ENCODE measurements at regions not wholly inside any gene's neighbourhood (a gene's known extent, or its start where the extent isn't known, plus 50 kb on each side); places are given as distances from the start of the nearest gene placed in this dataset.
"Not testable (repeated sequence)": the region's sequence is repeated elsewhere in the genome, so short reads cannot be mapped to it uniquely, and the experiment has no call there.

- DNase-seq (ENCODE audit: low read depth, low spot score), result no peak
These were observed 212.8 kb upstream of the PRICKLE2 start for GRCh38 chr3:64438066-64438465.

- no peak for DNase-seq (ENCODE audit: low read depth, low spot score)
These were observed 211.9 kb upstream of the PRICKLE2 start for GRCh38 chr3:64437131-64437530.

GRCh38 chr3:64435023-64435422 is 209.8 kb upstream of the PRICKLE2 start:
- DNase-seq (ENCODE audit: low read depth, low spot score), result not testable (repeated sequence)

- DNase-seq (ENCODE audit: low read depth, low spot score), result no peak
These were observed 207.6 kb upstream of the PRICKLE2 start for GRCh38 chr3:64432870-64433269.

- DNase-seq (ENCODE audit: low read depth, low spot score), result no peak
These were observed 206.3 kb upstream of the PRICKLE2 start for GRCh38 chr3:64431526-64432091.

- DNase-seq (ENCODE audit: low read depth, low spot score), result no peak
These were observed 202.4 kb upstream of the PRICKLE2 start for GRCh38 chr3:64427671-64428070.

- no peak for DNase-seq (ENCODE audit: low read depth, low spot score)
These were observed 201.3 kb upstream of the PRICKLE2 start for GRCh38 chr3:64426551-64426950.

GRCh38 chr3:64422932-64423331 is 197.7 kb upstream of the PRICKLE2 start:
- DNase-seq (ENCODE audit: low read depth, low spot score), result no peak

- no peak for DNase-seq (ENCODE audit: low read depth, low spot score)
These were observed 196.9 kb upstream of the PRICKLE2 start for GRCh38 chr3:64422192-64422591.

GRCh38 chr3:64417816-64418215 is 192.6 kb upstream of the PRICKLE2 start:
- DNase-seq (ENCODE audit: low read depth, low spot score), result peak; percentile 89

- no peak for DNase-seq (ENCODE audit: low read depth, low spot score)
These were observed 188.8 kb upstream of the PRICKLE2 start for GRCh38 chr3:64414043-64414442.

- DNase-seq (ENCODE audit: low read depth, low spot score), result no peak
These were observed 185.8 kb upstream of the PRICKLE2 start for GRCh38 chr3:64411101-64411500.

GRCh38 chr3:64410226-64410625 is 185.0 kb upstream of the PRICKLE2 start:
- DNase-seq (ENCODE audit: low read depth, low spot score), result no peak

- no peak for DNase-seq (ENCODE audit: low read depth, low spot score)
These were observed 183.5 kb upstream of the PRICKLE2 start for GRCh38 chr3:64408770-64409169.

GRCh38 chr3:64406271-64406670 is 181.0 kb upstream of the PRICKLE2 start:
- DNase-seq (ENCODE audit: low read depth, low spot score), result no peak

- DNase-seq (ENCODE audit: low read depth, low spot score), result no peak
These were observed 180.1 kb upstream of the PRICKLE2 start for GRCh38 chr3:64405211-64405835.

GRCh38 chr3:64400706-64401105 is 175.4 kb upstream of the PRICKLE2 start:
- DNase-seq (ENCODE audit: low read depth, low spot score), result no peak

GRCh38 chr3:64399205-64399800 is 174.0 kb upstream of the PRICKLE2 start:
- DNase-seq (ENCODE audit: low read depth, low spot score), result peak; percentile 86

GRCh38 chr3:64398476-64398875 is 173.2 kb upstream of the PRICKLE2 start:
- DNase-seq (ENCODE audit: low read depth, low spot score), result no peak

- no peak for DNase-seq (ENCODE audit: low read depth, low spot score)
These were observed 172.7 kb upstream of the PRICKLE2 start for GRCh38 chr3:64398006-64398405.

- no peak for DNase-seq (ENCODE audit: low read depth, low spot score)
These were observed 172.3 kb upstream of the PRICKLE2 start for GRCh38 chr3:64397573-64397972.

GRCh38 chr3:64395490-64395889 is 170.2 kb upstream of the PRICKLE2 start:
- DNase-seq (ENCODE audit: low read depth, low spot score), result no peak

GRCh38 chr3:64393193-64393592 is 167.9 kb upstream of the PRICKLE2 start:
- no peak for DNase-seq (ENCODE audit: low read depth, low spot score)

Measured in astrocyte of the hippocampus (primary cell).